Breast epithelium (tissue), 3 donors: ENCODE measurements at regions not wholly inside any gene's neighbourhood (a gene's known extent, or its start where the extent isn't known, plus 50 kb on each side); places are given as distances from the start of the nearest gene placed in this dataset.

Source experiments
- POLR2A ChIP-seq: fragments of 450-650 bp; IDR thresholded peaks from one replicate; pipeline ENCODE4 v1.6.1; 2016; ENCODE audit warnings: antibody characterized with exemption, mild to moderate bottlenecking, moderate library complexity
- POLR2AphosphoS5 ChIP-seq, 3 donors: sonication (generic); formaldehyde crosslinking; IDR thresholded peaks; one replicate each; pipeline ENCODE4 v1.6.1; 2017; ENCODE audit warnings: antibody characterized with exemption in 3 of 3
- TF ChIP-seq, protein P1 (sequence below), 3 donors: fragments of 450-650 bp; IDR thresholded peaks; one replicate each; pipeline ENCODE4 v1.5.1; 2016 to 2017; ENCODE audit warnings: antibody characterized with exemption in 3 of 3, mild to moderate bottlenecking in 3 of 3, moderate library complexity in 3 of 3

DNA sequence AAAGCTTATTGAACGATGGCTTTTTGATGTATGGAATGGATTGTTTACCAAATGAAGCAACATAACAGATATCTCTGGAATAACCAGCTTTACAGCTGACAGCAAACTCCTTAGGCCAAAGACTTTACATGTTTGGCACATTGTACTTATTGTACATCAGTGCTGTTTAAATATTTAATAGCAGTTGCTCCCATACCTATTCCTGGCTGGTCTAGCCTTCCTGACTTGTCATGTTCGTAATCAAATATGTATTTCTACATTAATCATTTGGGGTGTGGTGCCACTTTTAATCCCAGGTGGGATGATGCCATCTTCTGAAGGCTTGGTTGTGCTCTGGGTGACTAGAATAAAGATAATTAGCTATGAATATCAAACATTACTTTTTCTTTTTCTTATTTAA lies 67.4 kb upstream of the FRY start:
- TF ChIP-seq POLR2AphosphoS5 (IDR thresholded peaks at IDR 0.05) (no peak), POLR2A (no peak)
- TF ChIP-seq, protein P1, sequence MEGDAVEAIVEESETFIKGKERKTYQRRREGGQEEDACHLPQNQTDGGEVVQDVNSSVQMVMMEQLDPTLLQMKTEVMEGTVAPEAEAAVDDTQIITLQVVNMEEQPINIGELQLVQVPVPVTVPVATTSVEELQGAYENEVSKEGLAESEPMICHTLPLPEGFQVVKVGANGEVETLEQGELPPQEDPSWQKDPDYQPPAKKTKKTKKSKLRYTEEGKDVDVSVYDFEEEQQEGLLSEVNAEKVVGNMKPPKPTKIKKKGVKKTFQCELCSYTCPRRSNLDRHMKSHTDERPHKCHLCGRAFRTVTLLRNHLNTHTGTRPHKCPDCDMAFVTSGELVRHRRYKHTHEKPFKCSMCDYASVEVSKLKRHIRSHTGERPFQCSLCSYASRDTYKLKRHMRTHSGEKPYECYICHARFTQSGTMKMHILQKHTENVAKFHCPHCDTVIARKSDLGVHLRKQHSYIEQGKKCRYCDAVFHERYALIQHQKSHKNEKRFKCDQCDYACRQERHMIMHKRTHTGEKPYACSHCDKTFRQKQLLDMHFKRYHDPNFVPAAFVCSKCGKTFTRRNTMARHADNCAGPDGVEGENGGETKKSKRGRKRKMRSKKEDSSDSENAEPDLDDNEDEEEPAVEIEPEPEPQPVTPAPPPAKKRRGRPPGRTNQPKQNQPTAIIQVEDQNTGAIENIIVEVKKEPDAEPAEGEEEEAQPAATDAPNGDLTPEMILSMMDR (IDR thresholded peaks at IDR 0.05) = no peak
